HUES6 (cell line): ENCODE measurements at regions not wholly inside any gene's neighbourhood (a gene's known extent, or its start where the extent isn't known, plus 50 kb on each side); places are given as distances from the start of the nearest gene placed in this dataset.
"Not testable (repeated sequence)": the region's sequence is repeated elsewhere in the genome, so short reads cannot be mapped to it uniquely, and the experiment has no call there.

Experiments
- H3K27ac ChIP-seq: 2 replicates; pipeline ENCODE4 v1.7.0; 2013; ENCODE audit warnings: low read depth, mild to moderate bottlenecking, low read length, inconsistent platforms
- H3K27me3 ChIP-seq: 2 replicates; pipeline ENCODE4 v1.6.1; 2013; ENCODE audit warnings: low read length; ENCODE audit not compliant: control insufficient read depth, insufficient read depth
- H3K36me3 ChIP-seq: 2 replicates; pipeline ENCODE4 v1.6.1; 2013; ENCODE audit warnings: low read length; ENCODE audit not compliant: control insufficient read depth, insufficient read depth
- H3K4me1 ChIP-seq: 2 replicates; pipeline ENCODE4 v1.6.1; 2013; ENCODE audit warnings: low read length; ENCODE audit not compliant: control insufficient read depth, insufficient read depth
- H3K4me3 ChIP-seq: 2 replicates; pipeline ENCODE4 v1.5.1; 2013; ENCODE audit warnings: low read depth, low read length
- H3K9ac ChIP-seq: one replicate; pipeline ENCODE4 v1.6.1; 2013; ENCODE audit warnings: mild to moderate bottlenecking, low read length
- H3K9me3 ChIP-seq: 2 replicates; pipeline ENCODE4 v1.6.1; 2013; ENCODE audit warnings: low read depth, low read length; ENCODE audit not compliant: control insufficient read depth, insufficient read depth

GRCh38 chr10:23984405-23984804 is 224.5 kb upstream of the KIAA1217 start:
- H3K9ac ChIP-seq, H3K27me3 ChIP-seq, H3K4me1 ChIP-seq, H3K9me3 ChIP-seq, H3K4me3 ChIP-seq, H3K27ac ChIP-seq, H3K36me3 ChIP-seq: not testable (repeated sequence)

DNA sequence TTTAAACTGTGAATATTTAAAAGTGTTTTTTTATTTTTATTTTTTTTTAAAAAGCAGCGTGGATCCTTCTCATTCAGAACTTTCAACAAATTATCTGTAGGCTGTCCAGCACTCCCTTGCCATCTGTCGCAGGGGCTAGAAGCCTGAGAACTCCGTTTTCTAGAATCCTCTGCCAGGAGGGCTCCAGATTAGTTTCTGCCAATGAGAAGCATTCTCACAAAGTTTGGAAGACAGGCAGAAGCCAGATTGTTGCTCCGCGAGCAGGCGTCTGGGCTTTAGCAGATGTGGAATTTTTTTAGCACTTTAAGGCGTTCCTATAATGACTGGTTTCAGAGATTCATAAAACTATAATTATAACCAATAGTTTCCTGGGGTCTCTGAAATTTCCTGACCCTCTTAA is 220.9 kb upstream of the KIAA1217 start:
- H3K27me3 ChIP-seq, result no peaks in the 10 kb centered on the region
- H3K36me3 ChIP-seq, result no peaks in the 10 kb centered on the region
- H3K9ac ChIP-seq, result no peak overlapping the region
- H3K4me3 ChIP-seq, result no peak overlapping the region
- H3K9me3 ChIP-seq, result no peaks in the 10 kb centered on the region
- H3K4me1 ChIP-seq, result no peaks in the 10 kb centered on the region
- no peak overlapping the region for H3K27ac ChIP-seq

DNA sequence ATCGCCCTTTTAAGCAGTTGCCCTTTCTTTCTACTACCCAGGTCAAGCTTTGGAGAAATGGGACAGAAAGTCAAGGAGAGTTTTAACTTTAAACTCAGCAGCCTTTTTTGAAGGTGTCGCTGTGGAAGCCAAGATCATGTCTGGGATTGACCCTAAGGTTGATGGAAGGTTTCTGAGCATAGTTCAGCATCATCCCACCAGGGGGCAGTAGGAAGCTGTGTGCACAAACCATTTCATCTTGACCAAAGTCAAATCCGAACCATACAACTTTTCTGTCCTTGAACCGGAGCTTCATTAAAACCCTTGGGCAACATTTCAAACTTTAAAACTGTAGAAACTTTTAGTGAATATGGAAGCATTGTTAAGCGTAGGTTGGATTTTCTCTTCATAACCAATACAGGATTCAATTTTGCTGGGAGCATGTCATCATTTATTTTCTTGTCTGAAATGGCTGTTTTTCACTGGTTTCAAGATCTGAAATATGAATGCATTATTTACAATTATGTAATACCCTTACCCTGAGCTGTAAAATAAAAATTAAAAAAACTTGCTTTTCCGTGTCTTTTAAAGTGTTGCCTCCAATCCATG is 214.4 kb upstream of the KIAA1217 start:
- Histone ChIP-seq H3K9me3 (no peaks in the 10 kb centered on the region), H3K27me3 (no peaks in the 10 kb centered on the region), H3K4me3 (no peak overlapping the region), H3K36me3 (no peaks in the 10 kb centered on the region), H3K4me1 (no peaks in the 10 kb centered on the region), H3K27ac (no peak overlapping the region), H3K9ac (no peak overlapping the region)

- H3K9ac ChIP-seq, result no peak overlapping the region
- no peaks in the 10 kb centered on the region for H3K27me3 ChIP-seq
- H3K9me3 ChIP-seq, result no peaks in the 10 kb centered on the region
- no peak overlapping the region for H3K27ac ChIP-seq
- H3K4me1 ChIP-seq, result no peaks in the 10 kb centered on the region
- no peak overlapping the region for H3K4me3 ChIP-seq
- no peaks in the 10 kb centered on the region for H3K36me3 ChIP-seq
These were observed 209.5 kb upstream of the KIAA1217 start for GRCh38 chr10:23999445-23999844.

DNA sequence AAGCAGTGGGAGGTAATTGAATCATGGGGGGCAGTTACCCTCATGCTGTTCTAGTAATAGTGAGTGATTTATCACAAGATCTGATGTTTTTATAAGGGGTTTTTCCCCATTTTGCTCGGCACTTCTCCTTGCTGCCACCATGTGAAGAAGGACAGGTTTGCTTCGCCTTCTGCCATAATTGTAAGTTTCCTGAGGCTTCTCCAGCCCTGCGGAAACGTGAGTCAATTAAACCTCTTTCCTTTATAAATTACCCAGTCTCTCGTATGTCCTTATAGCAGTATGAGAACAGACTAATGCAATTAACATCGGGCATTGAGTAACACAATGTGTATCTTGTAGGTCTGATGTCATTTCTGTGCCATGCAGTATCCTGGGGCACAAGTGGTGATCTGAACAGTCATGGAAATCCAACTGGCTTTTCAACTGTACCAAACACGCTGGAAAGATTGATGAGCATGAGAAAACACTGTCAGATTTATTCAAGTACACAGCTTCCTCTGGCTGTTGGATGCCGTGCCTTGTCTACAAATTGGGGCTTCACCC is 208.6 kb upstream of the KIAA1217 start:
- Histone ChIP-seq H3K27me3 (no peaks in the 10 kb centered on the region), H3K9ac (no peak overlapping the region), H3K4me1 (no peaks in the 10 kb centered on the region), H3K27ac (no peak overlapping the region), H3K9me3 (no peaks in the 10 kb centered on the region), H3K36me3 (no peaks in the 10 kb centered on the region), H3K4me3 (no peak overlapping the region)

- Histone ChIP-seq H3K4me3 (no peak overlapping the region), H3K9ac (no peak overlapping the region), H3K36me3 (no peaks in the 10 kb centered on the region), H3K27me3 (no peaks in the 10 kb centered on the region), H3K9me3 (no peaks in the 10 kb centered on the region), H3K27ac (no peak overlapping the region), H3K4me1 (peaks cover 20% of the 10 kb centered on the region)
These were observed 202.2 kb upstream of the KIAA1217 start for GRCh38 chr10:24006741-24007140.

GRCh38 chr10:24007359-24007758 is 201.6 kb upstream of the KIAA1217 start:
- no peaks in the 10 kb centered on the region for H3K27me3 ChIP-seq
- H3K9ac ChIP-seq, result no peak overlapping the region
- no peaks in the 10 kb centered on the region for H3K36me3 ChIP-seq
- H3K9me3 ChIP-seq, result no peaks in the 10 kb centered on the region
- no peak overlapping the region for H3K4me3 ChIP-seq
- peaks cover 26% of the 10 kb centered on the region for H3K4me1 ChIP-seq
- no peak overlapping the region for H3K27ac ChIP-seq

DNA sequence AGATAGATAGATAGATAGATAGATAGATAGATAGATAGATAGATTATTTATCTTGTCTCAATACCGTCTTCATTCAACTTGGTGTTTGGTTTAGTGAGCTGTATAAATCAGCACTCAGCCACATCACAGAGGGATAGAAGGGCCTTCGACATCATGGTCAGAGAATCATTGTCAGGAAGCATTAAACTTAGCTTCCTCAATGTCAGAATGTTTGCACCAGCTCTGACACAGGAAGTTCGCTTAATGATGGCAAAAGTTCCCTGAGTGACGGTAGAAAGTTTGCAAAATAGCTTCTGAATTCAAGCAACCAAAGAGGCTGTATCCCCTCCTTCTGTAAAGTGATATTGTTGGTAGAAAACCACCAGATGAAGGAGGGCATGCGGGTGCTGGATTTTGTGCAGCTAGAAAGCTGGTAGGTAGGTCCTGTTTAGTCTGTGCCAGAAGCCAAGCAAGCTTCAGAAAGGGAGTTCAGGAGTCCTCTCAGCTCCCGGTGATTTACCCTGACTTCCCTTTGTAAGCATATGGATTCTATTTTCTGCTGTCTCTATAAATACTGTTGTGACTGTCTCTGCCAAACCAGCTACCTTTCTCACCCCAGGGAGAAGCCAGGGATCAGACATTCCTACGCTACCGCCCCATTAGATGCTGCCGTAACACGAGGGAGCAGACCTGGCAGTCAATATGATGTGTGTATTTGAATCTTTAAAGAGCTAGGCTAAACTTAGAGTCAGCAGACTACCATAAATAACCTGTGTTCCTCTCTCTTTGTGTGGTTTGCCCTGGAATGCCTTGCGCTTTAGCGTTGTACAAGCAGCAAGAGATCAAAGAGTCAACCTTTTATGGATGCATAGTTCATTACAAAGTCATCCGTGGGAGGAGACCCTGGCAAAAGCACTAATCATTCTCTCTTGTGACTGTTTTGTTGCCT is 200.5 kb upstream of the KIAA1217 start:
- Histone ChIP-seq H3K27ac (no peak overlapping the region), H3K4me3 (no peak overlapping the region), H3K27me3 (no peaks in the 10 kb centered on the region), H3K9me3 (no peaks in the 10 kb centered on the region), H3K4me1 (peaks cover 31% of the 10 kb centered on the region), H3K9ac (peak overlapping the region; percentile 39), H3K36me3 (no peaks in the 10 kb centered on the region)

- Histone ChIP-seq H3K9me3 (no peaks in the 10 kb centered on the region), H3K36me3 (no peaks in the 10 kb centered on the region), H3K4me3 (no peak overlapping the region), H3K9ac (no peak overlapping the region), H3K27ac (no peak overlapping the region; the same call in 1 of the 2 replicates), H3K4me1 (peaks cover 31% of the 10 kb centered on the region), H3K27me3 (no peaks in the 10 kb centered on the region)
These were observed 199.8 kb upstream of the KIAA1217 start for GRCh38 chr10:24009115-24009514.

DNA sequence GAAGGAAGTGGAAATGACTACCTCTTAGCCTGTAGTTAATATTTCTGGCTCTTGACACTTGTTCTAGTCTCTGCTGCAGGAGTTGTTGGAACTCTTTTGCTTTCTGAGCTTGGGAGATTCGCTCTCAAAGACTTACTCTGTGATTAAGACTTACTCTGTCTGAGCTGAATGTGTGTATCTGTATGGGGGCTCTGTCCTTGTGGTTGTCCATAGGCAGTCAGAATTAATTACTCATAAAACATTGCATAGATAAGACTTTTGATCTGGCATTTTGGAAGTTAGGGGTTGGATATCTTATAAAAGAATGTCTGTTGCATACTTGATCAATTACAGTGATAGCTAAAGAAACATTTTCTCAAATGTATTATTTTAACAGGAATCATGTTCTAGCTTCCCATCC is 199.2 kb upstream of the KIAA1217 start:
- H3K9me3 ChIP-seq, result no peaks in the 10 kb centered on the region

GRCh38 chr10:24010436-24010970 is 198.4 kb upstream of the KIAA1217 start:
- Histone ChIP-seq H3K4me1 (peaks cover 31% of the 10 kb centered on the region), H3K9ac (no peak overlapping the region), H3K4me3 (no peak overlapping the region), H3K27me3 (no peaks in the 10 kb centered on the region), H3K36me3 (no peaks in the 10 kb centered on the region), H3K27ac (no peak overlapping the region), H3K9me3 (no peaks in the 10 kb centered on the region)

More for the DNA sequence above, 199.2 kb upstream of the KIAA1217 start:
- Histone ChIP-seq H3K4me3 (no peak overlapping the region), H3K36me3 (no peaks in the 10 kb centered on the region), H3K9ac (no peak overlapping the region), H3K27ac (no peak overlapping the region), H3K27me3 (no peaks in the 10 kb centered on the region), H3K4me1 (peaks cover 31% of the 10 kb centered on the region)
